Right forelimb (tissue), 1 donor: ENCODE measurements at regions not wholly inside any gene's neighbourhood (a gene's known extent, or its start where the extent isn't known, plus 50 kb on each side); places are given as distances from the start of the nearest gene placed in this dataset.
"Not testable (repeated sequence)": the region's sequence is repeated elsewhere in the genome, so short reads cannot be mapped to it uniquely, and the experiment has no call there.

Experiments
- DNase-seq: peaks from one replicate; pipeline ENCODE4 v3.0.0-alpha.2; 2018

- DNase-seq = no peak
These were observed 544.0 kb upstream of the FAM98A start for GRCh38 chr2:34143149-34143548.

- not testable (repeated sequence) for DNase-seq
These were observed 543.5 kb upstream of the FAM98A start for GRCh38 chr2:34142531-34143008.

- not testable (repeated sequence) for DNase-seq
These were observed 534.0 kb upstream of the FAM98A start for GRCh38 chr2:34133065-34133464.

- DNase-seq = no peak
These were observed 527.2 kb upstream of the FAM98A start for GRCh38 chr2:34126279-34126678.

DNA sequence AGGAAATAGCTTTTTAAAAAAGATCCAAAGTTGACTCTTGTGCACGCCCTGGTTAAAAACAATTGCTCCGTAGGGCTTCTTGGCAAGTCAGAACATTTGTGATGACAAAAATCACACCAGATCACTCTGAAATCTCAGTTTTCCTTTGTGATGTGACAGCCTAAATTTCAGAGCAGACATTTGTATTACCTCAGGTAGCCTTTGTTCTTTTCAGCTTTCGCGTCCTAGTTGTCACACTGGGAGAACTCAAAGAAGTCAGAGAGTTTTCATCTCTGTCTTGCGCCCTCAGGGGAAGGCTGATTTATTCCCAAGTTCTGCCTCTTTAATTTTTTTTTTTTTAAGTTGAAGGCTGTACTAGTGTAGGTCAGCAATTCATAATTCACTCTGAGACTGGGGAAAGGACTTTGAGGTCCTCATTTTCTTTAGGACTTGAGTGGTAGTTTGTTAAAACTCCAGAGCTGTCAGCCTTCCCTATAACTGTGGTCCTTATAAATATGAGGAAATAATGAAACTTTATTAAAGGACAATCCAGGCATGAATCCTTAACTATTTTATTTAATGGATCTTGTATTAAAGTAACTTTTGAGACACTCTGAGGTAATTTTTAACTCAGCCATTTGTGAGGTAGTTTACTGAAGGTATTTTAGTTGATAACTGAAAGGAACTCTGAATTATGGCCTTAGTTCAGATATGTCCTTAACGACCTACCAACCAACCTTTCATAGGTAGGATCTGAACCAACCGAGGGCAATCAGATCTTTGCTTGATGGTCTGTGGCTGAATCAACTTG, 525.1 kb upstream of the FAM98A start:
- DNase-seq = no peak

- no peak for DNase-seq
These were observed 522.0 kb upstream of the FAM98A start for GRCh38 chr2:34121076-34121475.

DNA sequence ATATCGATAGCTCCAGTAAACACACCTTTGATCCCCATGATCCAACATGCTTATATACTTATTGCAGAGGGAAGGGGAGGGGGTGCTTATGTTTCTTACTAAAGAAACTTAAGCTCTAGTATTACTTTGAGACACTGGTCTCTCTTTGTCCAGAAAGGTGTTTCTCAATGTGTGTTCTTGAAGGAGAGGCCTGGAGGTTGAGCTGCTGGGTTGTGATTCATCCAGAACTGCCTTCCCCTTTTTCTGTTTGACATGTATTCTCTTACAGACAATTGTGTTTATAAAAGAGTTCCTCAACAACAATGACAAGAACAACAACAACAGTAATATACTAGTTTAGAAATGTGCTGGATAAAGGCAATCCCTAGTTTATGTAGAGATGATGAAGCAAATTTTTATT, 516.0 kb upstream of the FAM98A start:
- no peak for DNase-seq

- DNase-seq = no peak
These were observed 513.1 kb upstream of the FAM98A start for GRCh38 chr2:34112161-34112560.

DNA sequence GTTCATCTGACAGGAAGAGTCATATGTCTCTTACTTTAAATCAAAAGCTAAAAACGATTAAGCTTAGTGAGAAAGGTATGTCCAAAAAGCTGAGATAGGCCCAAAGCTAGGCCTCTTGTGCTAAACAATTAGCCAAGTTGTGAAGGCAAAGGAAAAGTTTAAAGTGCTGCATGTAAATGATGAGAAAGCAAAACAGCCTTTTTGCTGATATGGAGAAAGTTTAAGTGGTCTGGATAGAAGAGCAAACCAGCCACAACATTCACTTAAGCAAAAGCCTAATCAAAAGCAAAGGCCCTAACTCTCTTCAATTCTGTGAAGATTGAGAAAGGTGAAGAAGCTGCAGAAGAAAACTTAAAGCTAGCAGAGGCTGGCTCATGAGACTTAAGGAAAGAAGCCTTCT, 511.3 kb upstream of the FAM98A start:
- DNase-seq = no peak

DNA sequence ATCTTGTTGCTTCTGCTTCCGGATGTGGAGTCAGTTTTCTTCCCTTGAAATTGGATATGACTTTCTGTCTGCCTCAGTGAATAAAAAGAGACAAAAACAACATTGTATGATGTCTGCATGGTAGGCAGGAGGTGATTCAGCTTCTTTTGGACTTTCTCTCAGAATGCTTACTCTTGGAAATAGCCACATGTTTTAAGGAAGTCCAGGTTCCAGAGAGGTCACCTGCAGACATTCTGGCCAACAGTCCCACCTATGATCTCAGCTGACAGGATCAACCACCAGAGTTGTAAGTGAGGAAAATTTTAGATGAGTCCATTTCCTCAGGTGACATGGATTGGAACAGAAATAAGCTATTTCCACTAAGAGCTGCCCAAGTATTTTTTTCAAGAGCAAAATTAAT, 508.7 kb upstream of the FAM98A start:
- DNase-seq = no peak

GRCh38 chr2:34105006-34105767, 506.1 kb upstream of the FAM98A start:
- no peak for DNase-seq

DNA sequence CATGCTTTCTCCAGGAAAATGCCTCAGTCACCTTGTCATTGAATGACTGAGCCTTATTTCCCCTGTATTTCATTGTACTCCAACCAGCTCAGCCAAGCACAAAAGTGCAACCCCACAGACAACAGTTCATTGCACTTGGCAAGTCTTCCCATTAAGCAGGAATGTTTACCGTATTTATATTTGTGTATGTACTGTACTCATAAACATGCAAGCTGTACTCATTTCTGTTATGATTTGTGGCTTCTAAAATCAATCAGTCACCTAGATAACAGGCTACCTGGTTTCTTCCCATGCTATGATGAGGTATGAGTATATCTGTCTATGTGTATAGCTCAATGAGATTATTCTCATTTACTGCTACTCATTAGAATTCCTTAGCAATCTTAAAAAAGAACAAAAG, 505.5 kb upstream of the FAM98A start:
- DNase-seq = no peak

DNA sequence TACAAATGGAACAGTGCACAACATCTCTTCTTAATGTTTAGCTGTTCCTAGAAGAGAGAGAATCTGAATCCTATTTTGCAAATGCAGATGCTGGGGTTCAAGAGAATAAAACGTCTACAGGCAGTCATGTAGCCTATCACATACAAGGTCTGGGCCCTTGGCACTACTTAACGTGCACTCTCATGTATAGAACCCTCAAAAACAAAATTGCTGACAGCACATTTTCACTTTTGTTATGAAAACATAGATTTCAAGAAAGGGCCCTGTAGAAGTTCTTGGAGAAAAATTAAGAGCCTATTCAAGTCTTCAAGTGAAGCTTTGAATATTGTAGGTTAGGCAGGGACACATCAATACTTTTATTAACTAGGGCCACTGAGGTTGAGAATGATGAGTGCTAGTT, 504.3 kb upstream of the FAM98A start:
- no peak for DNase-seq

DNA sequence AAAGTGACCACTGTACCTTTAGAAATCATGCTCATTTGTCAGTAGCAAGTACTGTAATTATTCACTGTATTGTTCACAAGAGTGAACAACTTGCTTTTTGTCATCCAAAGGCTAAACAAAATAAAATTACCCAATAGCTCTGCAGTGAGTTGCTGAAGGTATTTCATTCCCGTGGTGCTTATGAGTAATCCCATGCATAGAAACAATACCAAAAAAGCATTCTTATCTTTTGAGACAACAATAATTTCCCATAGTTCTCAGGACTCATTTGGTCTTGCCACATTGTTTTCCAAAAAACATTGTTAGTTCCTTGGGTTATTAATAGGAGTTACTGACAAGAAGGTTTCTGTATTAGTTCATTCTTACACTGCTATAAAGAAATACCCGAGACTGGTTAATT, 503.2 kb upstream of the FAM98A start:
- no peak for DNase-seq

- no peak for DNase-seq
These were observed 500.3 kb upstream of the FAM98A start for GRCh38 chr2:34099377-34099776.

- DNase-seq = no peak
These were observed 499.2 kb upstream of the FAM98A start for GRCh38 chr2:34098256-34098655.

DNA sequence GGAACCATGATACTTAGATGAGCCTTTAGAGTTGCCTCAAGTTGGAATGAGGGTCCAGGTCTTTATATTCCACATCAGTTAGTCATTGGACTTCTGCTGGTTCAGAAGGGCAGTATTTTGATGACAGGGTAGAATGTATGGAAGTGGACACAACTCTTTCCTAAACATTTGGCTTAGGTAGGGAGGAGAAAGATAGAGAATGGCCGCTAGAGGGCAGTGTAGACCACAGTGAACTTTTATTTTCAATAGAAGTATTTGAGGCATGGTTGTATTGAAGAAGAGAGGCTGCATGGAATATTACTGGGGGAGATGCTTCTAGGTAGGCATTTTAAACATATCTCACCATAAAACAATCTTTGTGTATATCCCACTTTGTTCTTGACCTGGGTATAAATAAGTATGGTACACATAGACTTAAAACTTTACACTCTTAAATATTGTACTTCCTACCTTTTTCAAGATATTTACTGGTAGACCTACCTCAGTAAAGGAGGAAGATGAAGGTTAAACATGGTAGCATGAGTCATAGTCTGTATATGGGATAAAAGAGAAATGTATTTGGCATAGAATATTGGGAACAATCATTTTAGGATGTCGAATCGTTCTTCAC, 497.6 kb upstream of the FAM98A start:
- DNase-seq = peak; percentile 64

DNA sequence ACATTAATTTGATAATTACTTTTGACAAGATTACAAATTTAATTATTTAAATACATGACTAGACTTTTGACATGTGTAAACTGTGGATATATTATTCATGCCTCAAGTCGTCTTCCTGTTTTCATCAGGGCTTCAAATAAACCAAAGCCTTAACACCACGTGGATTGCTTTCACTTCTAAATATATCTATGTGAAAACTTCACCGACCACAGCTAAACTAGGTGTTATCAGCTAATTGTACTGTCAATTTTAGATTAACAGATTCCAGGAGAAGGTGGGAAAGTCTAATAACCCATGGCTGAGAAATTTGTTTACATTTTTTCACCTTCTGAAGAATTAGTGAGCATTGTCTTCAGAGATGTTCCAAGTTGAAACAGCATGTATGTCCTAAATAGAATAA, 494.7 kb upstream of the FAM98A start:
- no peak for DNase-seq

GRCh38 chr2:34070196-34070595, 471.1 kb upstream of the FAM98A start:
- no peak for DNase-seq

- DNase-seq = no peak
These were observed 470.5 kb upstream of the FAM98A start for GRCh38 chr2:34069604-34070003.

DNA sequence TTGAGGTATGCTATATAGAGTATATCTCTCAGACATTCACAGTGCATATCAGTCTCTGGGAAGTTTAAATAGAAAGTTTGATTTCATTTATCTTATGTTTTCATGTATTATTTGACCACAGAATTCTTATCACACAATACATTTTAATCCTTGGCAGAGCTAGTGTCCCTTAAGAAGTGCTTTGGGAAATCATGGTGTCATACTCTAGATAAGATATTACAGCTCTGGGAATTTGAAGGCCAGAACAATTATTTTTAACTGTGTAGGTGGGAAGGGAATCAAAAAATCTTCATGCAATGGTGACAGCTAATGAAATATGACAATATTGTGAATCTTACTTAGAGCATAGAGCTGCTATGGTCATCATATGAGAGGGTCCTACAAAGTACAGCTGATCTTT, 451.3 kb upstream of the FAM98A start:
- DNase-seq = no peak

GRCh38 chr2:34045101-34045655, 446.1 kb upstream of the FAM98A start:
- DNase-seq = no peak

GRCh38 chr2:34037886-34038285, 438.8 kb upstream of the FAM98A start:
- DNase-seq = no peak

DNA sequence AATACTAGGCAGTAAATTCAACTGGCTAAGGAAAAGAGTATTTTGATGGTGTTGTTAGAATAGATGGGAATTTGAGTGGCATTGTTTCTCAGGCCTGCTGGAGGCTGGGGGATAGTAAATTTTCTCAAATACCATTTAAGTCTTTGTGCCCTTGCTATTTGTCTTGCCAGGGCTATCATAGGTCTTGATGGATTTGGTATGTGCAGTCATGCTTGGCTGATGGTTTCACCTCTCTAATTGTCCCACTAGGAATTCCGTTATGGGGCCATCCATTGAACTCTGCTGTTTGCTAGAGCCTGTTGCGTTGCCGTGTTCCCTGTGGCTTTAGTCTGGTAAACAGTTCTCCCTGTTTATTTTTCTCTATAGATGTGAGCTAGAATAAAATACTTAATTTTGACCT, 438.1 kb upstream of the FAM98A start:
- DNase-seq = no peak
